ENCODE measurements at regions not wholly inside any gene's neighbourhood (a gene's known extent, or its start where the extent isn't known, plus 50 kb on each side); places are given as distances from the start of the nearest gene placed in this dataset.
"Not testable (repeated sequence)": the region's sequence is repeated elsewhere in the genome, so short reads cannot be mapped to it uniquely, and the experiment has no call there.

GRCh38 chr7:79977481-79977880 lies 157.2 kb upstream of the GNAI1 start:
- H3K4me3 ChIP-seq (ENCODE audit: low read depth, low read length): no peak overlapping the region
- DNase-seq (ENCODE audit: low read depth): no peak
- TF ChIP-seq, protein P1, sequence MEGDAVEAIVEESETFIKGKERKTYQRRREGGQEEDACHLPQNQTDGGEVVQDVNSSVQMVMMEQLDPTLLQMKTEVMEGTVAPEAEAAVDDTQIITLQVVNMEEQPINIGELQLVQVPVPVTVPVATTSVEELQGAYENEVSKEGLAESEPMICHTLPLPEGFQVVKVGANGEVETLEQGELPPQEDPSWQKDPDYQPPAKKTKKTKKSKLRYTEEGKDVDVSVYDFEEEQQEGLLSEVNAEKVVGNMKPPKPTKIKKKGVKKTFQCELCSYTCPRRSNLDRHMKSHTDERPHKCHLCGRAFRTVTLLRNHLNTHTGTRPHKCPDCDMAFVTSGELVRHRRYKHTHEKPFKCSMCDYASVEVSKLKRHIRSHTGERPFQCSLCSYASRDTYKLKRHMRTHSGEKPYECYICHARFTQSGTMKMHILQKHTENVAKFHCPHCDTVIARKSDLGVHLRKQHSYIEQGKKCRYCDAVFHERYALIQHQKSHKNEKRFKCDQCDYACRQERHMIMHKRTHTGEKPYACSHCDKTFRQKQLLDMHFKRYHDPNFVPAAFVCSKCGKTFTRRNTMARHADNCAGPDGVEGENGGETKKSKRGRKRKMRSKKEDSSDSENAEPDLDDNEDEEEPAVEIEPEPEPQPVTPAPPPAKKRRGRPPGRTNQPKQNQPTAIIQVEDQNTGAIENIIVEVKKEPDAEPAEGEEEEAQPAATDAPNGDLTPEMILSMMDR (IDR thresholded peaks at IDR 0.05; ENCODE audit: low read depth, low read length, missing control alignments): no peak

GRCh38 chr7:79976711-79977020 lies 158.0 kb upstream of the GNAI1 start:
- H3K4me3 ChIP-seq (ENCODE audit: low read depth, low read length); DNase-seq (ENCODE audit: low read depth): not testable (repeated sequence)

GRCh38 chr7:79975986-79976710 lies 158.5 kb upstream of the GNAI1 start:
- DNase-seq (ENCODE audit: low read depth); H3K4me3 ChIP-seq (ENCODE audit: low read depth, low read length): not testable (repeated sequence)

DNA sequence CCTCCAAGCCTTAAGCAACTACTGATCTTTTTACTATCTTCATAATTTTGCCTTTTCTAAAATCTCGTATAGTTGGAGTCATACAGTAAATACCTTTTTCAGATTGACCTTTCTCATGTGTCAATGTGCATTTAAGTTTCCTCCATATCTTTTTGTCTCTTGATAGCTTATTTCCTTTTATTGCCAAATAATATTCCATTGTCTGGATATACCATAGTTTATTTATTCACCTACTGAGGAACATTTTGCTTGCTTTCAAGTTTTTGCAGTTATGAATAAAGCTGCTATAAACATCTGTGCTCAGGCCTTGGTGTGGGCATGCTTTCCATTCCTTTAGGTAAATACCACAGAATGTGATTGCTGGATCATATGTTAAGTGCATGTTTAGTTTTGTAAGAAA lies 161.2 kb upstream of the GNAI1 start:
- no peak overlapping the region for H3K4me3 ChIP-seq (ENCODE audit: low read depth, low read length)
- DNase-seq (ENCODE audit: low read depth): no peak
- TF ChIP-seq, protein P1 (IDR thresholded peaks at IDR 0.05; ENCODE audit: low read depth, low read length, missing control alignments): no peak

DNA sequence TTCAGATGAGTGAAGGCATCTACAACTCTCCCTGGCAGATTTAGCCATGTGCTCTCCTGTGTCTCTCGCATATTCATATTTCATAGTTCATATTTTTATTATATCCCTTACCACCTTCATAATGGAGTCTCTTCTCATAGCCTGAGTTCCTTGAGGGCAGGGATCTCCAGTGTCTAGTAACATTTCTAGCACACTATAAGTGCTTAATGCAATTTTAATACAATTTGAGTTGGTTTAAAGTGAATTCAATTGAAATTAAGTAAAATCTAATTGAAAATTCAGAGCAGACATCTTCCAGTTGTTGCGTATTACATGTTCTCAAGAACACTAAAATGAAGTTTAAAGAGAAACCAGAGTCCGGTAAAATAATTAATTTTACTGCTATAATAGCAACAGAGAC lies 163.6 kb upstream of the GNAI1 start:
- TF ChIP-seq, protein P1 (IDR thresholded peaks at IDR 0.05; ENCODE audit: low read depth, low read length, missing control alignments): no peak
- no peak for DNase-seq (ENCODE audit: low read depth)
- H3K4me3 ChIP-seq (ENCODE audit: low read depth, low read length): no peak overlapping the region

GRCh38 chr7:79968894-79969293 lies 165.7 kb upstream of the GNAI1 start:
- DNase-seq (ENCODE audit: low read depth): no peak
- TF ChIP-seq, protein P1 (IDR thresholded peaks at IDR 0.05; ENCODE audit: low read depth, low read length, missing control alignments): no peak
- no peak overlapping the region for H3K4me3 ChIP-seq (ENCODE audit: low read depth, low read length)

- no peak for DNase-seq (ENCODE audit: low read depth)
Observed at GRCh38 chr7:79968077-79968648, 166.5 kb upstream of the GNAI1 start.

DNA sequence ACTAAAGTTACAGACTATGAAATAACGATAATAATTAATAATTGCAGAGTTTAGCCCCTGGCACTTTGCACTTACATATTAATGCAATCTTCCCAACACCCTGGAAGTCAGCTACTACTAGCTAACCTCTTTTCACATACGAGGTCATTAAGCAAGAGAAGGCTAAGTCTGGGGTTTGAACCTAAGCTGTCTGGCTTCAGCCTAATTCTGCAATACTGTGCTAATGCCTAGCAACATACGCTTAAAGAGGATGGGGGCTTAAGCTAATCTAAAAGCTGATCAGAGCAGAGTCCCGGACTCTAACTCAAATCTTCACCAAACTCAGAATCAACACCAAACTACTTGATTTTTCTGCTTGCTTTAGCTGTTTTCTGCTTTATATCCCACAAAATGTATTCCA lies 168.7 kb upstream of the GNAI1 start:
- H3K4me3 ChIP-seq (ENCODE audit: low read depth, low read length): no peak overlapping the region
- TF ChIP-seq, protein P1 (IDR thresholded peaks at IDR 0.05; ENCODE audit: low read depth, low read length, missing control alignments): no peak
- no peak for DNase-seq (ENCODE audit: low read depth)

More at GRCh38 chr7:79968077-79968648, 166.5 kb upstream of the GNAI1 start:
- TF ChIP-seq, protein P1 (IDR thresholded peaks at IDR 0.05; ENCODE audit: low read depth, low read length, missing control alignments): no peak
- no peak overlapping the region for H3K4me3 ChIP-seq (ENCODE audit: low read depth, low read length)
